ENCODE measurements at regions not wholly inside any gene's neighbourhood (a gene's known extent, or its start where the extent isn't known, plus 50 kb on each side); places are given as distances from the start of the nearest gene placed in this dataset.

- TF ChIP-seq POLR2A (IDR thresholded peaks at IDR 0.05; ENCODE audit: low read length) (no peak), GATA1 (IDR thresholded peaks at IDR 0.05; ENCODE audit: low read depth, low read length) (no peak)
Measured at GRCh38 chr13:31495336-31495735, 244.0 kb upstream of the RXFP2 start.

Measured in erythroblast (primary cell).